Neural progenitor cell (in vitro differentiated cells): ENCODE measurements at regions not wholly inside any gene's neighbourhood (a gene's known extent, or its start where the extent isn't known, plus 50 kb on each side); places are given as distances from the start of the nearest gene placed in this dataset.

ENCODE experiments used
- DNase-seq: peaks from one replicate; pipeline ENCODE4 v3.0.0-alpha.2; 2016; ENCODE audit warnings: low spot score
- H2AFZ ChIP-seq: fragments of 200-600 bp; sonication (generic); replicated peaks from 2 replicates; pipeline ENCODE4 v1.6.1; 2016; ENCODE audit warnings: antibody characterized with exemption
- H3F3A ChIP-seq: fragments of 200-600 bp; sonication (generic); 2 replicates; pipeline ENCODE4 v1.6.1; 2016; ENCODE audit warnings: antibody characterized with exemption, low read depth
- H3K27ac ChIP-seq: fragments of 200-600 bp; sonication (generic); 2 replicates; pipeline ENCODE4 v1.5.1; 2016; ENCODE audit warnings: mild to moderate bottlenecking
- H3K27me3 ChIP-seq: fragments of 200-600 bp; sonication (generic); 2 replicates; pipeline ENCODE4 v1.6.1; 2016; ENCODE audit warnings: mild to moderate bottlenecking, moderate library complexity
- H3K36me3 ChIP-seq: fragments of 200-600 bp; sonication (generic); 2 replicates; pipeline ENCODE4 v1.5.1; 2016
- H3K4me1 ChIP-seq: fragments of 200-600 bp; sonication (generic); 2 replicates; pipeline ENCODE4 v1.6.1; 2016; ENCODE audit warnings: mixed run types
- H3K4me2 ChIP-seq: fragments of 200-600 bp; sonication (generic); 2 replicates; pipeline ENCODE4 v1.6.1; 2016
- H3K4me3 ChIP-seq: fragments of 200-600 bp; sonication (generic); 2 replicates; pipeline ENCODE4 v1.5.1; 2016
- H3K79me2 ChIP-seq: fragments of 200-600 bp; sonication (generic); 2 replicates; pipeline ENCODE4 v1.6.1; 2016; ENCODE audit warnings: low read depth
- H3K9ac ChIP-seq: fragments of 200-600 bp; sonication (generic); 2 replicates; pipeline ENCODE4 v1.6.1; 2016
- H3K9me3 ChIP-seq: fragments of 200-600 bp; sonication (generic); 2 replicates; pipeline ENCODE4 v1.5.1; 2016; ENCODE audit warnings: low read depth
- H4K20me1 ChIP-seq: fragments of 200-600 bp; sonication (generic); 2 replicates; pipeline ENCODE4 v1.6.1; 2016; ENCODE audit warnings: low read depth
- H3K27ac Mint-ChIP-seq: 3 replicates; pipeline ENCODE4 v1.8.0; 2021; ENCODE audit warnings: mixed read lengths
- H3K27me3 Mint-ChIP-seq: 2 replicates; pipeline ENCODE4 v1.8.0; 2022; ENCODE audit warnings: low read depth, mild to moderate bottlenecking, inconsistent platforms, moderate library complexity, mixed read lengths; ENCODE audit not compliant: insufficient read depth
- H3K36me3 Mint-ChIP-seq: 3 replicates; pipeline ENCODE4 v1.8.0; 2021; ENCODE audit warnings: mixed read lengths
- H3K4me1 Mint-ChIP-seq: 3 replicates; pipeline ENCODE4 v1.8.0; 2021; ENCODE audit warnings: mixed read lengths
- H3K4me3 Mint-ChIP-seq: 3 replicates; pipeline ENCODE4 v1.8.0; 2021; ENCODE audit warnings: mild to moderate bottlenecking, moderate library complexity, mixed read lengths
- H3K9me3 Mint-ChIP-seq: 3 replicates; pipeline ENCODE4 v1.8.0; 2020; ENCODE audit warnings: mixed read lengths
- EZH2 ChIP-seq: fragments of 200-600 bp; sonication (generic); IDR thresholded peaks from 2 replicates; pipeline ENCODE4 v1.6.1; 2017; ENCODE audit warnings: antibody characterized with exemption, mild to moderate bottlenecking, moderate library complexity
- EZH2phosphoT487 ChIP-seq: fragments of 200-600 bp; sonication (generic); IDR thresholded peaks from 2 replicates; pipeline ENCODE4 v1.6.1; 2017; ENCODE audit warnings: antibody characterized with exemption
- TF ChIP-seq, protein P1 (sequence below): fragments of 200-600 bp; sonication (generic); IDR thresholded peaks from 2 replicates; pipeline ENCODE4 v1.5.1; 2017; ENCODE audit warnings: antibody characterized with exemption, mild to moderate bottlenecking

DNA sequence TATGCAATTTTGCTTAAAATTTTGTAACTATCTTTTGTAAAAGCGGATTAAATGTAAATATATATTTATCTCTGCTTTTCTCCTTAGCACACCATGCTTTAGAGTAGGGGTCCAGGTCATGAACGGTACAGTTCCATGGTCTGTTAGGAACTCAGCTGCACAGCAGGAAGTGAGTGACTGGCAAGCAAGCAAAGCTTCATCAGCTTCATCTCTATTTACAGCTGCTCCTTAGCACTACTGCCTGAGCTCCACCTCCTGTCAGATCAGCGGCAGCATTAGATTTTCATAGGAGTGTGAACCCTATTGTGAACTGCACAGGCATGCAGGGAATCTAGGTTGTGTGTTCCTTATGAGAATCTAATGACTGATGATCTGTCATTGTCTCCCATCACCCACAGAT is 959.0 kb upstream of the SLC39A10 start:
- Histone ChIP-seq H3K9ac (no peak overlapping the region), H3K4me1 (no peaks in the 10 kb centered on the region), H3F3A (no peaks in the 10 kb centered on the region), H3K4me3 (no peak overlapping the region), H3K36me3 (no peaks in the 10 kb centered on the region), H3K27me3 (no peaks in the 10 kb centered on the region), H4K20me1 (no peaks in the 10 kb centered on the region), H3K4me2 (no peak overlapping the region), H3K79me2 (no peaks in the 10 kb centered on the region), H3K27ac (no peak overlapping the region), H2AFZ (no peak overlapping the region), H3K9me3 (peaks cover 7% of the 10 kb centered on the region)
- Mint-ChIP-seq H3K36me3 (no peaks in the 10 kb centered on the region), H3K27me3 (no peaks in the 10 kb centered on the region), H3K4me1 (no peaks in the 10 kb centered on the region), H3K4me3 (no peak overlapping the region), H3K27ac (no peak overlapping the region), H3K9me3 (peaks cover 2% of the 10 kb centered on the region)
- TF ChIP-seq, protein P1, sequence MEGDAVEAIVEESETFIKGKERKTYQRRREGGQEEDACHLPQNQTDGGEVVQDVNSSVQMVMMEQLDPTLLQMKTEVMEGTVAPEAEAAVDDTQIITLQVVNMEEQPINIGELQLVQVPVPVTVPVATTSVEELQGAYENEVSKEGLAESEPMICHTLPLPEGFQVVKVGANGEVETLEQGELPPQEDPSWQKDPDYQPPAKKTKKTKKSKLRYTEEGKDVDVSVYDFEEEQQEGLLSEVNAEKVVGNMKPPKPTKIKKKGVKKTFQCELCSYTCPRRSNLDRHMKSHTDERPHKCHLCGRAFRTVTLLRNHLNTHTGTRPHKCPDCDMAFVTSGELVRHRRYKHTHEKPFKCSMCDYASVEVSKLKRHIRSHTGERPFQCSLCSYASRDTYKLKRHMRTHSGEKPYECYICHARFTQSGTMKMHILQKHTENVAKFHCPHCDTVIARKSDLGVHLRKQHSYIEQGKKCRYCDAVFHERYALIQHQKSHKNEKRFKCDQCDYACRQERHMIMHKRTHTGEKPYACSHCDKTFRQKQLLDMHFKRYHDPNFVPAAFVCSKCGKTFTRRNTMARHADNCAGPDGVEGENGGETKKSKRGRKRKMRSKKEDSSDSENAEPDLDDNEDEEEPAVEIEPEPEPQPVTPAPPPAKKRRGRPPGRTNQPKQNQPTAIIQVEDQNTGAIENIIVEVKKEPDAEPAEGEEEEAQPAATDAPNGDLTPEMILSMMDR, result no peak
- TF ChIP-seq EZH2 (no peak), EZH2phosphoT487 (no peak)
- DNase-seq, result no peak

DNA sequence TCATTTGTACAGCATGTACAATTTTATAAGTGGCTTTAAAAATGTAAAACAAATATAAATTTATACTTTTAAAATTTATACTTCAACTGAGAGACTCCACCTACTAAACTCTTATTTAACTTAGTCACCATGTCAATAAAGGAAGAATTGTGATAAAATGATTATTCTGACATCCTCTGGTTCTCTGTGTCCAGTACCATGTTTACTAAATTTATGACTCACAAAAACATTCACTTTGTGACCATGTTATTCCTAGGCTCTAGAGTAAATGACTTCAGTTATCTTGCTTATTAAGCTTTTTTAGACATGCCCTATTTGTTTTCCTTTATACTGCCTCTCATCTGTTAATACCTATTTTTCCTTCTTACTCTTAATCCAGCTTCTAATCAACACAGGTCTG is 959.6 kb upstream of the SLC39A10 start:
- H3K4me3 Mint-ChIP-seq, result no peak overlapping the region
- H3K79me2 ChIP-seq, result no peaks in the 10 kb centered on the region
- H2AFZ ChIP-seq, result no peak overlapping the region
- H3K4me1 Mint-ChIP-seq, result no peaks in the 10 kb centered on the region
- H3F3A ChIP-seq, result no peaks in the 10 kb centered on the region
- peaks cover 7% of the 10 kb centered on the region for H3K9me3 ChIP-seq
- TF ChIP-seq EZH2phosphoT487, result no peak
- no peak overlapping the region for H3K4me2 ChIP-seq
- no peaks in the 10 kb centered on the region for H4K20me1 ChIP-seq
- H3K4me3 ChIP-seq, result no peak overlapping the region
- H3K4me1 ChIP-seq, result no peaks in the 10 kb centered on the region
- no peak overlapping the region for H3K9ac ChIP-seq
- no peak overlapping the region for H3K27ac ChIP-seq
- H3K9me3 Mint-ChIP-seq, result peaks cover 2% of the 10 kb centered on the region
- no peaks in the 10 kb centered on the region for H3K36me3 Mint-ChIP-seq
- no peak for DNase-seq
- H3K27me3 ChIP-seq, result no peaks in the 10 kb centered on the region
- no peak overlapping the region for H3K27ac Mint-ChIP-seq
- H3K27me3 Mint-ChIP-seq, result no peaks in the 10 kb centered on the region
- no peaks in the 10 kb centered on the region for H3K36me3 ChIP-seq

DNA sequence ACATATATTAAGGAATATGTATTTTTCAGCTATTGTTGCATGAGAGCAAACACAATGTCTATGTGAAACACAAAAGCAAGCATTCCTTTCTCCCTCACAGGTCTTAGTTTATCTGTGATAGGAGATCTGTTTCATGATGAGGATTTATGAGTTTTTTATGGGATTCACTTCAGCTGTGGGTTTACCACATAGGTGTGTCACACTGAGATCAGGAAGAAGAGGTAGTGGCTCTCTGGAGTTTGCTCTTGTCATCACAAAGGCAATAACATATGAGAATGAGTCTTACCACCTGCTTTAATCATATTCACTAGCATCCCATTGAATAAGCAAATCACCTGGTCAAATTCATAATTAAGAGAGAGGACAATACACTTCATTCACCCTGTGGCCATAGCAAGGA is 960.3 kb upstream of the SLC39A10 start:
- no peaks in the 10 kb centered on the region for H3K36me3 Mint-ChIP-seq
- no peak overlapping the region for H3K27ac Mint-ChIP-seq
- H3K79me2 ChIP-seq, result no peaks in the 10 kb centered on the region

DNA sequence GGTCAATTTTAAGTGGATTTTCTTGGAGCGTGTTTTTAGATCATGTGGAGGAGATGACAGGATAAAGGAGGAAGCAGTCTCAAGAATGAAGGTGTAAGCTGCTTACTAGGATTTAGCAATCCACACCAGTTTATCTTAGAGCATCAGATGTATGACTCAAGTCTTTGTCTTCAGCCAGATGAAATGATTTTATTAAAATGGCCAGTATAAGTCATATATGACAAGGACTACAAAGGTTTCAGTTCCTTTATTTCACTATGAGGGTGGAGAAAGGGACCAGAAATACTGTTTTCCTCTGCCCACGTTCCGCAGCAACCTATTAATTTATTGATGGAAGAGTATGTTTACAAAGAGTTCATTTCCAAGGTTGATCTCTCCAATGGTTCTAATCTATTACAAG is 970.5 kb upstream of the SLC39A10 start:
- TF ChIP-seq, protein P1, result no peak
- no peak for TF ChIP-seq EZH2
- TF ChIP-seq EZH2phosphoT487, result no peak
- no peaks in the 10 kb centered on the region for H3K27me3 ChIP-seq
- no peaks in the 10 kb centered on the region for H4K20me1 ChIP-seq
- Mint-ChIP-seq H3K27ac (no peak overlapping the region), H3K36me3 (no peaks in the 10 kb centered on the region), H3K27me3 (no peaks in the 10 kb centered on the region), H3K4me1 (no peaks in the 10 kb centered on the region), H3K4me3 (no peak overlapping the region), H3K9me3 (peaks cover under 1% of the 10 kb centered on the region)
- no peak overlapping the region for H3K4me3 ChIP-seq
- H3K36me3 ChIP-seq, result no peaks in the 10 kb centered on the region
- no peak overlapping the region for H3K9ac ChIP-seq
- no peaks in the 10 kb centered on the region for H3K9me3 ChIP-seq
- H3F3A ChIP-seq, result no peaks in the 10 kb centered on the region
- no peak for DNase-seq
- no peak overlapping the region for H3K27ac ChIP-seq
- H3K79me2 ChIP-seq, result no peaks in the 10 kb centered on the region
- no peaks in the 10 kb centered on the region for H3K4me1 ChIP-seq
- no peak overlapping the region for H2AFZ ChIP-seq
- no peak overlapping the region for H3K4me2 ChIP-seq

More for the DNA sequence above, 960.3 kb upstream of the SLC39A10 start:
- Histone ChIP-seq H3K27ac (no peak overlapping the region), H3K4me3 (no peak overlapping the region), H3K36me3 (no peaks in the 10 kb centered on the region), H3K4me2 (no peak overlapping the region), H3K9me3 (peaks cover 7% of the 10 kb centered on the region), H3K27me3 (no peaks in the 10 kb centered on the region), H2AFZ (no peak overlapping the region), H3K4me1 (no peaks in the 10 kb centered on the region), H3F3A (no peaks in the 10 kb centered on the region), H4K20me1 (no peaks in the 10 kb centered on the region), H3K9ac (no peak overlapping the region)
- H3K4me3 Mint-ChIP-seq, result no peak overlapping the region
- no peaks in the 10 kb centered on the region for H3K4me1 Mint-ChIP-seq
- DNase-seq, result no peak
- TF ChIP-seq EZH2 (no peak), EZH2phosphoT487 (no peak)
- TF ChIP-seq, protein P1, result no peak
- H3K9me3 Mint-ChIP-seq, result peaks cover 2% of the 10 kb centered on the region
- no peaks in the 10 kb centered on the region for H3K27me3 Mint-ChIP-seq
